ENCODE measurements at regions not wholly inside any gene's neighbourhood (a gene's known extent, or its start where the extent isn't known, plus 50 kb on each side); places are given as distances from the start of the nearest gene placed in this dataset.
"Not testable (repeated sequence)": the region's sequence is repeated elsewhere in the genome, so short reads cannot be mapped to it uniquely, and the experiment has no call there.

DNA sequence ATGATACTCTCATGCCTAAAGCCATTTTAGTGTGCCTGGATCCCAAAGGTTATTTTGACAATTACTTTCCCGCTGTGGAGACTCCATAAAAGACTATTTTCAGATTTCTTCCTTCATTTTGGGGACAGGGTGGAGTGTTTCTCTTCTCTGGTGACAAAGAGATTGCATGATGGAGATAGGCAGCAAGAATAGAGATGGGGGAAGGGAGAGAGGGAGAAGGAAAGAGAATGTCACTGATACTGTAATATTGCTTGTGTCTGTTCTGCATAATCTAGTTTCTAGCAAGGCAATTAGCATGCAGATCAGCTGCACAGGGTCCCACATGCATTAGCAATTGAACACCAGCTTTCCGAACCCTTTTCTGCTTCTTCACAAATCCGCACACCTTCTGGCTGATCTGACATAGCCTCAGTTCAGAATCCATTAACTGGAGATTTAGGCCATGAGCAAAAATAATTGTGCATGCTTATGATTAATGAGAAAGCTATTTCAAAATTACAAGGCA is 222.4 kb downstream of the OXSM start:
- CTCF ChIA-PET, result no interaction called here
- POLR2A ChIA-PET, result no interaction called here
- no peak for DNase-seq (ENCODE audit: extremely low spot score)
- TF ChIP-seq, protein P1, sequence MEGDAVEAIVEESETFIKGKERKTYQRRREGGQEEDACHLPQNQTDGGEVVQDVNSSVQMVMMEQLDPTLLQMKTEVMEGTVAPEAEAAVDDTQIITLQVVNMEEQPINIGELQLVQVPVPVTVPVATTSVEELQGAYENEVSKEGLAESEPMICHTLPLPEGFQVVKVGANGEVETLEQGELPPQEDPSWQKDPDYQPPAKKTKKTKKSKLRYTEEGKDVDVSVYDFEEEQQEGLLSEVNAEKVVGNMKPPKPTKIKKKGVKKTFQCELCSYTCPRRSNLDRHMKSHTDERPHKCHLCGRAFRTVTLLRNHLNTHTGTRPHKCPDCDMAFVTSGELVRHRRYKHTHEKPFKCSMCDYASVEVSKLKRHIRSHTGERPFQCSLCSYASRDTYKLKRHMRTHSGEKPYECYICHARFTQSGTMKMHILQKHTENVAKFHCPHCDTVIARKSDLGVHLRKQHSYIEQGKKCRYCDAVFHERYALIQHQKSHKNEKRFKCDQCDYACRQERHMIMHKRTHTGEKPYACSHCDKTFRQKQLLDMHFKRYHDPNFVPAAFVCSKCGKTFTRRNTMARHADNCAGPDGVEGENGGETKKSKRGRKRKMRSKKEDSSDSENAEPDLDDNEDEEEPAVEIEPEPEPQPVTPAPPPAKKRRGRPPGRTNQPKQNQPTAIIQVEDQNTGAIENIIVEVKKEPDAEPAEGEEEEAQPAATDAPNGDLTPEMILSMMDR (IDR thresholded peaks at IDR 0.05; ENCODE audit: control extremely low read depth, extremely low read depth, low read depth, missing control alignments), result no peak

DNA sequence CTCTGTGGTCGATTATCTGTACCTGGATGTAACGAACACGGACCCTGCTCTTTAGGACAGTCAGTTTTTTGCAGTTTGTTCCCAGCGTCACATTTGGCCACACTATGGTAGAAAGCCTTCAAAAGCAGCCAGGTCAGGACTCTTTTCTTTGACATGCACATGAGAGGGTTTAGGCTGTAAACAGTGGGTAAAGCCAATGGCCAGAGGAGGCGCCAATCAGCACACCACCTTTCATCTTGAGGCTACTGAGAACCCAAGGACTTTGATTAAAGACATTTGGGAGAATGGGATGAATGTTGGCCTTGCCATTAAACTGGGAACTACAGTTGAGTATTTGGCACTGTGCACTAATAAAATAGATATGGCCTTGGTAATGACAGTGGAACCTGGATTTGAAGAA is 225.9 kb downstream of the OXSM start:
- ChIA-PET POLR2A (no interaction called here), CTCF (interaction anchor here (1.0 kb wide), 1 partner anchor 102 kb away, joined by 3 read pairs; no protein-coding TSS in a partner anchor)
- no peak for DNase-seq (ENCODE audit: extremely low spot score)
- TF ChIP-seq, protein P1 (IDR thresholded peaks at IDR 0.05; ENCODE audit: control extremely low read depth, extremely low read depth, low read depth, missing control alignments), result no peak

DNA sequence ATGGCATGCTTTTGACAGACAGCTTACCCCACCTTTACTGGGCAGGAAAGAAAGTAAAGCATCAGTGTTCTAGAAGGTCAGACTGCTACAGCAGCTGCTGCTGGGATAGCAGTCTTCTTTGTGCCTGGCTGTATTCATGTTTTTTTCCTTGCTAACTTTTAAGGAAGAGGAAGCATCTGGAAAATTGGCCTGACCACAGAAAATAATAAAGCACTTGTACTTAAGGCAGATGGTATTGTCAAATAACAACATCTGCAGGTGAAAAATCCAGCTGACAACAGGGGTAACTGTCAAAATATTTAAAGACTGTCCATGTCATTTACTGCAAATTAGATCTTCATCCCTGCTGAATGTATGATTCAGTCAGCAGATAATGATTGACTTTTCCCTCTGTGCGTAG is 229.0 kb downstream of the OXSM start:
- POLR2A ChIA-PET, result no interaction called here
- TF ChIP-seq, protein P1 (IDR thresholded peaks at IDR 0.05; ENCODE audit: control extremely low read depth, extremely low read depth, low read depth, missing control alignments), result no peak
- DNase-seq (ENCODE audit: extremely low spot score), result no peak
- CTCF ChIA-PET, result no interaction called here

DNA sequence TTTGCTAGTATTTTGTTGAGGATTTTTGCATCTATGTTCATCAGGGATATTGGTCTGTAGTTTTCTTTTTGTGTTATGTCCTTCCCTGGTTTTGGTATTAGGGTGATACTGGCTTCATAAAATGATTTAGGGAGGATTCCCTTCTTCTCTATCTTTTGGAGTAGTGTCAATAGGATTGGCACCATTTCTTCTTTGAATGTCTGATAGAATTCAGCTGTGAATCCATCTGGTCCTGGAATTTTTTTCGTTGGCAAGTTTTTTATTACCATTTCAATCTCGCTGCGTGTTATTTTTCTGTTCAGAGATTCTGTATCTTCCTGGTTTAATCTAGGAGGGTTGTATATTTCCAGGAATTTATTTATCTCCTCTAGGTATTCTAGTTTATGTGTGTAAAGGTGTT is 234.3 kb downstream of the OXSM start:
- CTCF ChIA-PET; DNase-seq (ENCODE audit: extremely low spot score); POLR2A ChIA-PET: not testable (repeated sequence)

DNA sequence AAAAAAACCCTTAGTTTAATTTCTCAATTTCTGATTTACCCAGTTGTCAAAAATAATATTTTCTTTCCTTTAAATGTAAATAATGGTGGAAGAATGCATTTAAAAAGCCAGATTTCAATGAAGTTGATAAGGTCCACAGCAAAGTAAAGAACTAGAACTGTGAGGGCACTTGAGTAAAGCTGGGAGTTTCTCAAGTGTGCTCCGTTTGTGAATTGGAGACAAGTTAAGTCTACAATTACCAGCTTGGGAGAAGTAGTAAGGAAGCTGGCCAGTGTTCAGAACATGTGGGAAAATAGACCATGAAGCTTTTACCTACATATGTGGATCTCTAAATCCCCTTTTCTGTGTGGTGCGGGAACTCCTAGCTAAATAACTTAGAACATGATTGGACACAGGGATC is 239.4 kb downstream of the OXSM start:
- ChIA-PET CTCF (interaction anchor here (2.1 kb wide), 1 partner anchor 12 kb away, joined by 6 read pairs; no protein-coding TSS in a partner anchor), POLR2A (no interaction called here)
- no peak for DNase-seq (ENCODE audit: extremely low spot score)
- TF ChIP-seq, protein P1 (IDR thresholded peaks at IDR 0.05; ENCODE audit: control extremely low read depth, extremely low read depth, low read depth, missing control alignments), result no peak

DNA sequence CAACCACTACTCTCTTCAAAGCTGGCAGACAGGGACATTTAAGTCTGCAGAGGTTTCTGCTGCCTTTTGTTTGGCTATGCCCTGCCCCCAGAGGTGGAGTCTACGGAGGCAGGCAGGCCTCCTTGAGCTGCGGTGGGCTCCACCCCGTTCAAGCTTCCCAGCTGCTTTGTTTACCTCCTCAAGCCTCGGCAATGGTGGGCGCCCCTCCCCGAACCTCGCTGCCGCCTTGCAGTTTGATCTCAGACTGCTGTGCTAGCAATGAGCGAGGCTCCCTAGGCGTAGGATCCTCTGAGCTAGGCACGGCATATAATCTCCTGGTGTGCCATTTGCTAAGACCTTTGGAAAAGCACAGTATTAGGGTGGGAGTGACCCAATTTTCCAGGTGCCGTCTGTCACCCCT is 252.2 kb downstream of the OXSM start:
- DNase-seq (ENCODE audit: extremely low spot score); CTCF ChIA-PET: not testable (repeated sequence)

DNA sequence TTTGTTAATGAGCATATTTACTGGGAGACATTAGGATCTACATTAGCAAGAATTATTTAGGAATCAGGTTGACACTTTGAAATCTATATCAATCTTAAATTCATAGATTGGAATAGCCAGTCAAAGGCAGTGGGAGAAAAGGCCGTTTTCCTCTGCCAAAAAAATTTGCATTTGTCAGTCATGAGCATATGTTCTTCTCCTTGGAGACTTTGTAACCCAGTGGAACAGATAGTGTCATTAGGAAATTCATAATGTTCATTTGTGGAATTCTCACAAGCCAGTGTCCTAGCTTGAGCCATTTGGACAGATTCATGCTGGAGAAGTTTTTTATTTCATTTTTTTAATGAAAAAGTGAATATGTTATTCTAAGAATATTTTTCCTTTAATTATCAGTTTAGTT is 260.1 kb downstream of the OXSM start:
- POLR2A ChIA-PET, result no interaction called here
- CTCF ChIA-PET, result no interaction called here
- TF ChIP-seq, protein P1 (IDR thresholded peaks at IDR 0.05; ENCODE audit: control extremely low read depth, extremely low read depth, low read depth, missing control alignments), result no peak
- no peak for DNase-seq (ENCODE audit: extremely low spot score)

More for the DNA sequence above, 252.2 kb downstream of the OXSM start:
- POLR2A ChIA-PET, result not testable (repeated sequence)

DNA sequence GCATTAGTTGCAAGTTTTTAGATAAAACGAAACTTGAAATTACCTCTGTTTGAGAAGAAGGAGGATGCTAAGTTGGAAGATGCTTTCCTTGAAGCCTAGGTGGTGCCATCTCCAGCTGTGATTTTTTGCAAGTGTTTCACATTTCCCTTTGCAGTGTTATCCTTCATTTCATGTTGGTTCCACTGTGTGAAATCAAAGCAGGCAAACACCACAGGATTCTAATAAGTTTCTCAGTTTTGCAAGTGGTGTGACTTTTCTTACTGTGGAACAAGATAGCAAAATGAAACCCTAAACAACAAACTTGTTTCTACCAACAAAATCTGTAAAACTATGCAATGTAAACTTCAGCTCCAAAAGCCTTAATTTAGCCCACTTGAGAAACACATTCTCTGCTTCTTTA is 260.9 kb downstream of the OXSM start:
- TF ChIP-seq, protein P1 (IDR thresholded peaks at IDR 0.05; ENCODE audit: control extremely low read depth, extremely low read depth, low read depth, missing control alignments), result no peak
- DNase-seq (ENCODE audit: extremely low spot score), result no peak
- ChIA-PET POLR2A (no interaction called here), CTCF (no interaction called here)
